ENCODE measurements at regions not wholly inside any gene's neighbourhood (a gene's known extent, or its start where the extent isn't known, plus 50 kb on each side); places are given as distances from the start of the nearest gene placed in this dataset.

DNA sequence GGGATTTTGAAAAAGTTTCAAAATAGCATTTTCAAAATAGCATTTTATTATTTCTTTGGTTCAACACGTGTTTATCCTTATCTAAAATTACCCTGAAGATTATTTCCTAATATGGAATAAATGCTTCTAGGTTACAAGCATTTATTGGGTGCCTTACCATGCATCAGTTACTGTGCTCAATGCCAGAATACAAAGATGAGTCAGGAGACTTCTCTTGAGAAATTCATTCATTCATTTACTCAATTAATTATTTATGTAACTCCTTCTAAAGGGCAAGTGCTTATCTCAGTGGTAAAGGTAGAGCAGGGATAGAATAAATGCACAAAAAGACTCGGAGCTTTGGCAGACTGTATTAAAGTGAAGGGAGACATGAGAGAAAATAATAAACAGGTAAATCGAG lies 150.1 kb upstream of the PDE7B start:
- Histone ChIP-seq H3K9me3 (ENCODE audit: control insufficient read depth in 1 of 2, insufficient read depth in 1 of 2, low read depth in 1 of 2, low read length in 2 of 2) (no peaks in the 10 kb centered on the region), H3K9ac (ENCODE audit: low read length) (no peak overlapping the region), H3K9me2 (ENCODE audit: insufficient read depth) (no peaks in the 10 kb centered on the region), H3K27me3 (ENCODE audit: insufficient read depth, low read length) (no peaks in the 10 kb centered on the region), H4K20me1 (ENCODE audit: insufficient read depth) (no peaks in the 10 kb centered on the region), H3K4me2 (ENCODE audit: low read length) (no peak overlapping the region), H3K36me3 (ENCODE audit: control insufficient read depth in 1 of 2, insufficient read depth in 2 of 2, low read length in 2 of 2) (no peaks in the 10 kb centered on the region), H2AFZ (ENCODE audit: low read depth, low read length, poor library complexity, severe bottlenecking) (no peak overlapping the region), H3K27ac (ENCODE audit: low read depth, low read length) (no peak overlapping the region), H3K79me2 (ENCODE audit: insufficient read depth, low read length) (no peaks in the 10 kb centered on the region), H3K4me1 (ENCODE audit: control insufficient read depth in 1 of 2, insufficient read depth in 2 of 2, low read length in 2 of 2) (no peaks in the 10 kb centered on the region), H3K4me3 (replicated peaks in 1 of 2; ENCODE audit: low read depth in 1 of 2, low read length in 2 of 2) (no peak overlapping the region)
- DNase-seq (ENCODE audit: low read depth, low spot score) (no peak), ATAC-seq (no peak)
- BruUV-seq (replicated peaks), result no TSS peak
- intact Hi-C loops (cut with micrococcal nuclease), result no loop called here
- ChIA-PET POLR2A (no interaction called here), CTCF (no interaction called here), RAD21 (ENCODE audit: low non-redundant PET in 1 of 2, low total read pairs in 2 of 2, uncharacterized antibody in 2 of 2, unreplicated experiment in 2 of 2) (no interaction called here)
- no peak for TF ChIP-seq ZNF274 (IDR thresholded peaks at IDR 0.05; ENCODE audit: low read depth, low read length)
- TF ChIP-seq EGR1 (IDR thresholded peaks at IDR 0.05; ENCODE audit: low read depth), result no peak
- no peak for TF ChIP-seq SRF (IDR thresholded peaks at IDR 0.05; ENCODE audit: low read depth)
- no peak for TF ChIP-seq ZFX (IDR thresholded peaks at IDR 0.05)
- TF ChIP-seq SP1 (IDR thresholded peaks at IDR 0.05; ENCODE audit: low read depth), result no peak

DNA sequence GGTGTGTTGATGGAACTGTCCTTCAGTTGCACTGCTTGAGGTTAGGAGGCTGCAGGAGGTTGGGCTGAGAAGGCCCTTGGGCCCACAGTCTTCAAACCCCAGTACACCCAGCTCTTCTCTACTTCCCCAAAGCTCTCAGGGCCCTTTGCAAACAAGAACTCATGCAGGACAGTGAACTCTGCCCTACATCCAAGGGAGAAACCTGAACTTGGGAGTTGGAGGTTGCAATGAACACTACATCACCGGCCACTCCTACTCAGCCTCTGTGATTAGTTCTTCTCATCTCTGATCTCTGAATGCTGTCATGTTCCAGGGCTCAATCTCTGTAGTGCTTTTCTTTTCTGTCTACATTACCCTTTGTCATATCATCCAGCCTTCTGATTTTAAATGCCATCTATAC lies 148.5 kb upstream of the PDE7B start:
- POLR2A ChIA-PET, result no interaction called here
- no peak for ATAC-seq
- no TSS peak for BruUV-seq (replicated peaks)

More for the DNA sequence above, 148.5 kb upstream of the PDE7B start:
- ChIA-PET RAD21 (ENCODE audit: low non-redundant PET in 1 of 2, low total read pairs in 2 of 2, uncharacterized antibody in 2 of 2, unreplicated experiment in 2 of 2) (no interaction called here), CTCF (no interaction called here)
- H3K27me3 ChIP-seq (ENCODE audit: insufficient read depth, low read length), result no peaks in the 10 kb centered on the region
- no peak overlapping the region for H3K27ac ChIP-seq (ENCODE audit: low read depth, low read length)
- H3K9me2 ChIP-seq (ENCODE audit: insufficient read depth), result no peaks in the 10 kb centered on the region
- no peak overlapping the region for H3K4me3 ChIP-seq (replicated peaks in 1 of 2; ENCODE audit: low read depth in 1 of 2, low read length in 2 of 2)
- DNase-seq (ENCODE audit: low read depth, low spot score), result no peak
- H3K79me2 ChIP-seq (ENCODE audit: insufficient read depth, low read length), result no peaks in the 10 kb centered on the region
- no peaks in the 10 kb centered on the region for H3K4me1 ChIP-seq (ENCODE audit: control insufficient read depth in 1 of 2, insufficient read depth in 2 of 2, low read length in 2 of 2)
- H3K36me3 ChIP-seq (ENCODE audit: control insufficient read depth in 1 of 2, insufficient read depth in 2 of 2, low read length in 2 of 2), result no peaks in the 10 kb centered on the region
- intact Hi-C loops (cut with micrococcal nuclease), result no loop called here
- H3K9me3 ChIP-seq (ENCODE audit: control insufficient read depth in 1 of 2, insufficient read depth in 1 of 2, low read depth in 1 of 2, low read length in 2 of 2), result no peaks in the 10 kb centered on the region
- no peak overlapping the region for H3K9ac ChIP-seq (ENCODE audit: low read length)
- TF ChIP-seq, protein P1, sequence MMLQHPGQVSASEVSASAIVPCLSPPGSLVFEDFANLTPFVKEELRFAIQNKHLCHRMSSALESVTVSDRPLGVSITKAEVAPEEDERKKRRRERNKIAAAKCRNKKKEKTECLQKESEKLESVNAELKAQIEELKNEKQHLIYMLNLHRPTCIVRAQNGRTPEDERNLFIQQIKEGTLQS (IDR thresholded peaks at IDR 0.05), result no peak
- TF ChIP-seq, protein P2, sequence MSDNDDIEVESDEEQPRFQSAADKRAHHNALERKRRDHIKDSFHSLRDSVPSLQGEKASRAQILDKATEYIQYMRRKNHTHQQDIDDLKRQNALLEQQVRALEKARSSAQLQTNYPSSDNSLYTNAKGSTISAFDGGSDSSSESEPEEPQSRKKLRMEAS (IDR thresholded peaks at IDR 0.05), result no peak
- TF ChIP-seq ZFX (IDR thresholded peaks at IDR 0.05) (no peak), EGR1 (IDR thresholded peaks at IDR 0.05; ENCODE audit: low read depth) (no peak), FOSL1 (IDR thresholded peaks at IDR 0.05; ENCODE audit: low read depth) (no peak), ELF1 (IDR thresholded peaks at IDR 0.05; ENCODE audit: borderline replicate concordance, low read depth) (no peak), SIN3A (IDR thresholded peaks at IDR 0.05; ENCODE audit: low read depth) (no peak), EZH2 (IDR thresholded peaks at IDR 0.05) (no peak)
- TF ChIP-seq, protein P3, sequence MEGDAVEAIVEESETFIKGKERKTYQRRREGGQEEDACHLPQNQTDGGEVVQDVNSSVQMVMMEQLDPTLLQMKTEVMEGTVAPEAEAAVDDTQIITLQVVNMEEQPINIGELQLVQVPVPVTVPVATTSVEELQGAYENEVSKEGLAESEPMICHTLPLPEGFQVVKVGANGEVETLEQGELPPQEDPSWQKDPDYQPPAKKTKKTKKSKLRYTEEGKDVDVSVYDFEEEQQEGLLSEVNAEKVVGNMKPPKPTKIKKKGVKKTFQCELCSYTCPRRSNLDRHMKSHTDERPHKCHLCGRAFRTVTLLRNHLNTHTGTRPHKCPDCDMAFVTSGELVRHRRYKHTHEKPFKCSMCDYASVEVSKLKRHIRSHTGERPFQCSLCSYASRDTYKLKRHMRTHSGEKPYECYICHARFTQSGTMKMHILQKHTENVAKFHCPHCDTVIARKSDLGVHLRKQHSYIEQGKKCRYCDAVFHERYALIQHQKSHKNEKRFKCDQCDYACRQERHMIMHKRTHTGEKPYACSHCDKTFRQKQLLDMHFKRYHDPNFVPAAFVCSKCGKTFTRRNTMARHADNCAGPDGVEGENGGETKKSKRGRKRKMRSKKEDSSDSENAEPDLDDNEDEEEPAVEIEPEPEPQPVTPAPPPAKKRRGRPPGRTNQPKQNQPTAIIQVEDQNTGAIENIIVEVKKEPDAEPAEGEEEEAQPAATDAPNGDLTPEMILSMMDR (IDR thresholded peaks at IDR 0.05 in 2 of 3, conservative IDR thresholded peaks at IDR 0.05 in 1 of 3; ENCODE audit: borderline replicate concordance in 1 of 3, insufficient read depth in 1 of 3, low read depth in 2 of 3, low read length in 2 of 3), result no peak
- no peaks in the 10 kb centered on the region for H4K20me1 ChIP-seq (ENCODE audit: insufficient read depth)
- no peak overlapping the region for H3K4me2 ChIP-seq (ENCODE audit: low read length)
- H2AFZ ChIP-seq (ENCODE audit: low read depth, low read length, poor library complexity, severe bottlenecking), result no peak overlapping the region
